ENCODE measurements at regions not wholly inside any gene's neighbourhood (a gene's known extent, or its start where the extent isn't known, plus 50 kb on each side); places are given as distances from the start of the nearest gene placed in this dataset.

GRCh38 chr6:2512802-2513201 is 237.9 kb downstream of the MYLK4 start:
- DNase-seq: no peak
- H3K9me3 ChIP-seq (ENCODE audit: control insufficient read depth in 2 of 2, insufficient read depth in 1 of 2, low read depth in 1 of 2, low read length in 1 of 2): peaks cover 0 to 4% of the 10 kb centered on the region in 2 donors
- H3K4me3 ChIP-seq (ENCODE audit: low read depth in 1 of 3, low read length in 3 of 3): no peak overlapping the region
- 78 to 89% (median 83%) methylated on average over 5 of the region's 5 CpGs for WGBS, 3 donors
- FAIRE-seq: no peak
- H3K36me3 ChIP-seq (ENCODE audit: control insufficient read depth in 3 of 3, insufficient read depth in 2 of 3, low read depth in 1 of 3, low read length in 3 of 3): no peaks in the 10 kb centered on the region
- H3K4me1 ChIP-seq (ENCODE audit: control insufficient read depth in 3 of 3, insufficient read depth in 2 of 3, low read depth in 1 of 3, low read length in 2 of 3): peaks cover 0 to 19% (median 0%) of the 10 kb centered on the region in 3 donors
- peaks cover 0 to 3% (median 2%) of the 10 kb centered on the region in 3 donors for H3K27me3 ChIP-seq (ENCODE audit: control insufficient read depth in 3 of 3, insufficient read depth in 3 of 3, low read length in 3 of 3)
- no peak overlapping the region for H3K27ac ChIP-seq (ENCODE audit: low read depth in 1 of 3, low read length in 2 of 3)

- Histone ChIP-seq H3K4me3 (ENCODE audit: low read depth in 1 of 3, low read length in 3 of 3) (no peak overlapping the region), H3K4me1 (ENCODE audit: control insufficient read depth in 3 of 3, insufficient read depth in 2 of 3, low read depth in 1 of 3, low read length in 2 of 3) (peaks cover 0 to 10% (median 0%) of the 10 kb centered on the region in 3 donors), H3K36me3 (ENCODE audit: control insufficient read depth in 3 of 3, insufficient read depth in 2 of 3, low read depth in 1 of 3, low read length in 3 of 3) (no peaks in the 10 kb centered on the region), H3K9me3 (ENCODE audit: control insufficient read depth in 2 of 2, insufficient read depth in 1 of 2, low read depth in 1 of 2, low read length in 1 of 2) (no peaks in the 10 kb centered on the region), H3K27ac (ENCODE audit: low read depth in 1 of 3, low read length in 2 of 3) (no peak overlapping the region), H3K27me3 (ENCODE audit: control insufficient read depth in 3 of 3, insufficient read depth in 3 of 3, low read length in 3 of 3) (peaks cover 0 to 6% (median 6%) of the 10 kb centered on the region in 3 donors)
- DNase-seq (no peak), FAIRE-seq (no peak)
- 87 to 91% (median 90%) methylated on average over 13 of the region's 13 CpGs for WGBS, 3 donors
These were observed 240.4 kb downstream of the MYLK4 start for GRCh38 chr6:2510316-2510715.

- 88 to 90% (median 89%) methylated on average over 16 of the region's 16 CpGs for WGBS, 3 donors
- FAIRE-seq (no peak), DNase-seq (no peak)
- no peak overlapping the region for H3K4me3 ChIP-seq (ENCODE audit: low read depth in 1 of 3, low read length in 3 of 3)
- no peak overlapping the region for H3K27ac ChIP-seq (ENCODE audit: low read depth in 1 of 3, low read length in 2 of 3)
- H3K4me1 ChIP-seq (ENCODE audit: control insufficient read depth in 3 of 3, insufficient read depth in 2 of 3, low read depth in 1 of 3, low read length in 2 of 3): peaks cover 0 to 5% (median 0%) of the 10 kb centered on the region in 3 donors
- no peaks in the 10 kb centered on the region for H3K36me3 ChIP-seq (ENCODE audit: control insufficient read depth in 3 of 3, insufficient read depth in 2 of 3, low read depth in 1 of 3, low read length in 3 of 3)
- H3K27me3 ChIP-seq (ENCODE audit: control insufficient read depth in 3 of 3, insufficient read depth in 3 of 3, low read length in 3 of 3): peaks cover 0 to 6% (median 6%) of the 10 kb centered on the region in 3 donors
- no peaks in the 10 kb centered on the region for H3K9me3 ChIP-seq (ENCODE audit: control insufficient read depth in 2 of 2, insufficient read depth in 1 of 2, low read depth in 1 of 2, low read length in 1 of 2)
These were observed 241.0 kb downstream of the MYLK4 start for GRCh38 chr6:2509711-2510110.

- no peak for FAIRE-seq
- no peaks in the 10 kb centered on the region for H3K9me3 ChIP-seq (ENCODE audit: control insufficient read depth in 2 of 2, insufficient read depth in 1 of 2, low read depth in 1 of 2, low read length in 1 of 2)
- DNase-seq: no peak
- H3K27ac ChIP-seq (ENCODE audit: low read depth in 1 of 3, low read length in 2 of 3): no peak overlapping the region
- no peaks in the 10 kb centered on the region for H3K4me1 ChIP-seq (ENCODE audit: control insufficient read depth in 3 of 3, insufficient read depth in 2 of 3, low read depth in 1 of 3, low read length in 2 of 3)
- peaks cover 0 to 6% (median 6%) of the 10 kb centered on the region in 3 donors for H3K27me3 ChIP-seq (ENCODE audit: control insufficient read depth in 3 of 3, insufficient read depth in 3 of 3, low read length in 3 of 3)
- H3K36me3 ChIP-seq (ENCODE audit: control insufficient read depth in 3 of 3, insufficient read depth in 2 of 3, low read depth in 1 of 3, low read length in 3 of 3): no peaks in the 10 kb centered on the region
- no peak overlapping the region for H3K4me3 ChIP-seq (ENCODE audit: low read depth in 1 of 3, low read length in 3 of 3)
- 80 to 85% (median 82%) methylated on average over 3 of the region's 3 CpGs for WGBS, 3 donors
These were observed 242.7 kb downstream of the MYLK4 start for GRCh38 chr6:2508071-2508470.

GRCh38 chr6:2507521-2508037 is 243.1 kb downstream of the MYLK4 start:
- Histone ChIP-seq H3K27me3 (ENCODE audit: control insufficient read depth in 3 of 3, insufficient read depth in 3 of 3, low read length in 3 of 3) (peaks cover 0 to 6% (median 6%) of the 10 kb centered on the region in 3 donors), H3K4me3 (ENCODE audit: low read depth in 1 of 3, low read length in 3 of 3) (no peak overlapping the region), H3K27ac (ENCODE audit: low read depth in 1 of 3, low read length in 2 of 3) (no peak overlapping the region), H3K9me3 (ENCODE audit: control insufficient read depth in 2 of 2, insufficient read depth in 1 of 2, low read depth in 1 of 2, low read length in 1 of 2) (no peaks in the 10 kb centered on the region), H3K36me3 (ENCODE audit: control insufficient read depth in 3 of 3, insufficient read depth in 2 of 3, low read depth in 1 of 3, low read length in 3 of 3) (no peaks in the 10 kb centered on the region), H3K4me1 (ENCODE audit: control insufficient read depth in 3 of 3, insufficient read depth in 2 of 3, low read depth in 1 of 3, low read length in 2 of 3) (no peaks in the 10 kb centered on the region)
- FAIRE-seq (no peak), DNase-seq (no peak)
- 72 to 77% (median 74%) methylated on average over 3 of the region's 3 CpGs for WGBS, 3 donors

GRCh38 chr6:2507016-2507415 is 243.7 kb downstream of the MYLK4 start:
- DNase-seq: no peak
- no peaks in the 10 kb centered on the region for H3K36me3 ChIP-seq (ENCODE audit: control insufficient read depth in 3 of 3, insufficient read depth in 2 of 3, low read depth in 1 of 3, low read length in 3 of 3)

GRCh38 chr6:2505624-2506023 is 245.1 kb downstream of the MYLK4 start:
- H3K27me3 ChIP-seq (ENCODE audit: control insufficient read depth in 3 of 3, insufficient read depth in 3 of 3, low read length in 3 of 3): peaks cover 0 to 6% (median 6%) of the 10 kb centered on the region in 3 donors
- H3K27ac ChIP-seq (ENCODE audit: low read depth in 1 of 3, low read length in 2 of 3): no peak overlapping the region
- DNase-seq (no peak), FAIRE-seq (no peak)
- WGBS, 3 donors: 42 to 52% (median 43%) methylated on average over 9 of the region's 9 CpGs
- H3K9me3 ChIP-seq (ENCODE audit: control insufficient read depth in 2 of 2, insufficient read depth in 1 of 2, low read depth in 1 of 2, low read length in 1 of 2): no peaks in the 10 kb centered on the region
- H3K36me3 ChIP-seq (ENCODE audit: control insufficient read depth in 3 of 3, insufficient read depth in 2 of 3, low read depth in 1 of 3, low read length in 3 of 3): no peaks in the 10 kb centered on the region
- H3K4me3 ChIP-seq (ENCODE audit: low read depth in 1 of 3, low read length in 3 of 3): no peak overlapping the region
- no peaks in the 10 kb centered on the region for H3K4me1 ChIP-seq (ENCODE audit: control insufficient read depth in 3 of 3, insufficient read depth in 2 of 3, low read depth in 1 of 3, low read length in 2 of 3)

More at GRCh38 chr6:2507016-2507415, 243.7 kb downstream of the MYLK4 start:
- Histone ChIP-seq H3K4me1 (ENCODE audit: control insufficient read depth in 3 of 3, insufficient read depth in 2 of 3, low read depth in 1 of 3, low read length in 2 of 3) (no peaks in the 10 kb centered on the region), H3K27ac (ENCODE audit: low read depth in 1 of 3, low read length in 2 of 3) (no peak overlapping the region), H3K27me3 (ENCODE audit: control insufficient read depth in 3 of 3, insufficient read depth in 3 of 3, low read length in 3 of 3) (peaks cover 0 to 6% (median 6%) of the 10 kb centered on the region in 3 donors), H3K4me3 (ENCODE audit: low read depth in 1 of 3, low read length in 3 of 3) (no peak overlapping the region), H3K9me3 (ENCODE audit: control insufficient read depth in 2 of 2, insufficient read depth in 1 of 2, low read depth in 1 of 2, low read length in 1 of 2) (no peaks in the 10 kb centered on the region)
- FAIRE-seq: no peak
- 85 to 92% (median 87%) methylated on average over 2 of the region's 2 CpGs for WGBS, 3 donors

- DNase-seq: no peak
- no peaks in the 10 kb centered on the region for H3K9me3 ChIP-seq (ENCODE audit: control insufficient read depth in 2 of 2, insufficient read depth in 1 of 2, low read depth in 1 of 2, low read length in 1 of 2)
- no peak overlapping the region for H3K4me3 ChIP-seq (ENCODE audit: low read depth in 1 of 3, low read length in 3 of 3)
- no peak for FAIRE-seq
- 18 to 58% (median 27%) methylated on average over 1 of the region's 1 CpG for WGBS, 3 donors
- no peaks in the 10 kb centered on the region for H3K36me3 ChIP-seq (ENCODE audit: control insufficient read depth in 3 of 3, insufficient read depth in 2 of 3, low read depth in 1 of 3, low read length in 3 of 3)
- peaks cover 0 to 6% (median 6%) of the 10 kb centered on the region in 3 donors for H3K27me3 ChIP-seq (ENCODE audit: control insufficient read depth in 3 of 3, insufficient read depth in 3 of 3, low read length in 3 of 3)
- no peak overlapping the region for H3K27ac ChIP-seq (ENCODE audit: low read depth in 1 of 3, low read length in 2 of 3)
- no peaks in the 10 kb centered on the region for H3K4me1 ChIP-seq (ENCODE audit: control insufficient read depth in 3 of 3, insufficient read depth in 2 of 3, low read depth in 1 of 3, low read length in 2 of 3)
These were observed 246.1 kb downstream of the MYLK4 start for GRCh38 chr6:2504495-2505064.
